ENCODE measurements at regions not wholly inside any gene's neighbourhood (a gene's known extent, or its start where the extent isn't known, plus 50 kb on each side); places are given as distances from the start of the nearest gene placed in this dataset.

DNA sequence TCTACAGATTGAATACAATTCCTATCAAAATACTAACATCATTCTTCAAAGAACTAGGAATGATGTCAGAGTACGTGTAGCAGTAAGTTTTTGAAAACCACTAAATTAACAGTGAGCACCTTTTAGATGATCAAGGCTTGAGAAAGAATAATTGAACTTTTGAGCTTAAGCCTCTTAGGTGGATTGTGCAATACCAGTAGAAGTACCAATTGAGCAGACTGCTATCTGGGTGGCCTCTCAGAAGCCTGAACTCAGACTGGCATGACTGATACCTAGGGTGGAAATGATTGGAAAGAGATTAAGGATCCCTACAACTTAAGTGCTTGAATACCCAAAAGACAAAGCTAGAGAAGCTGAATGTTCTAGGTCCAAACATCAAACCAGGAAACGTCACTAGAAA, 200.3 kb upstream of the GALNTL6 start:
- no peak overlapping the region for H3K27ac ChIP-seq
- H3K9me3 ChIP-seq, result no peaks in the 10 kb centered on the region
- H3K4me1 ChIP-seq, result no peaks in the 10 kb centered on the region
- DNase-seq (ENCODE audit: low spot score), result no peak
- no peaks in the 10 kb centered on the region for H3K27me3 ChIP-seq
- H3K4me3 ChIP-seq, result no peak overlapping the region
- TF ChIP-seq CTCF (IDR thresholded peaks at IDR 0.05), result no peak
- no peaks in the 10 kb centered on the region for H3K36me3 ChIP-seq

GRCh38 chr4:171602638-171603355, 210.4 kb upstream of the GALNTL6 start:
- no peaks in the 10 kb centered on the region for H3K36me3 ChIP-seq
- no peak overlapping the region for H3K27ac ChIP-seq
- no peak for DNase-seq (ENCODE audit: low spot score)
- no peak for TF ChIP-seq CTCF (IDR thresholded peaks at IDR 0.05)
- no peaks in the 10 kb centered on the region for H3K9me3 ChIP-seq
- no peaks in the 10 kb centered on the region for H3K4me1 ChIP-seq
- H3K4me3 ChIP-seq, result no peak overlapping the region
- no peaks in the 10 kb centered on the region for H3K27me3 ChIP-seq

DNA sequence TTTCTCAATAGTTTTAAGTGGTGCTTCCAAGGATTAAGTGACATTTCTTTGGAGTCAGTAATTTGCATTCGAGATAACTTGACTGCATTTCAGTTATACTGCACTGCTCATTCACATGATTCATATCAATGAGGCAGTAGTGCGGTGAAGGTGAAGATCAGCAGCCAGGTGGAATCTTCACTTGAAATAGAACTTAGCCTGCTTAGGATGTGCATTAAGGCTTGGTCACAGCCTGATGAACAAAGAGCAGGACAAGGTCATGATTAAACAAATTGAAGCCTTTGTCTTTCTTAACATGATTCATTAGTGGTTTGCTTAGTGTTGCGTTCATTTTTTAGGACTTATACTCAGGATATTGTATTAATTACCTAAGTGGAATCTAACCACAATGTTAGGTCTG, 212.1 kb upstream of the GALNTL6 start:
- Histone ChIP-seq H3K27ac (no peak overlapping the region), H3K4me3 (no peak overlapping the region), H3K4me1 (no peaks in the 10 kb centered on the region), H3K9me3 (no peaks in the 10 kb centered on the region), H3K36me3 (no peaks in the 10 kb centered on the region), H3K27me3 (no peaks in the 10 kb centered on the region)
- TF ChIP-seq CTCF (IDR thresholded peaks at IDR 0.05), result no peak
- no peak for DNase-seq (ENCODE audit: low spot score)

- no peak for TF ChIP-seq CTCF (IDR thresholded peaks at IDR 0.05)
- H3K4me1 ChIP-seq, result no peaks in the 10 kb centered on the region
- H3K27me3 ChIP-seq, result no peaks in the 10 kb centered on the region
- no peaks in the 10 kb centered on the region for H3K36me3 ChIP-seq
- no peak for DNase-seq (ENCODE audit: low spot score)
- H3K9me3 ChIP-seq, result no peaks in the 10 kb centered on the region
- no peak overlapping the region for H3K27ac ChIP-seq
- no peak overlapping the region for H3K4me3 ChIP-seq
Measured at GRCh38 chr4:171599628-171600027, 213.6 kb upstream of the GALNTL6 start.

DNA sequence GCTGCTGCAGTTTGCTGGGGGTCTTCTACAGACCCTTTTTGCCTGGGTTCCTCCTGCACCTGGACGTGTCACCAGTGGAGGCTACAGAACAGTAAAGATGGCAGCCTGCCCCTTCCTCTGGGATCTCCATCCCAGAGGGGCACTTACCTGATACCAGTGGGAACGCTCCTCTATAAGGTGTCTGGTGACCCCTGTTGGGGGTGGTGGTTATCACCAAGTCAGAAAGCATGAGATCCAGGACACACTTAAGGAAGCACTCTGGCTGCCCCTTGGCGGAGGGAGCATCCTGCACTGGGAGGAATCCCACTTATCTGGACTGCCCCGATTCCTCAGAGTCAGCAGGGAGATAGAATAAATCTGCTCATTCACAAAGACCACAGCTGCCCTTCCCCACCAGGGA, 218.9 kb upstream of the GALNTL6 start:
- Histone ChIP-seq H3K4me1 (no peaks in the 10 kb centered on the region), H3K9me3 (no peaks in the 10 kb centered on the region), H3K36me3 (no peaks in the 10 kb centered on the region), H3K4me3 (no peak overlapping the region), H3K27ac (no peak overlapping the region), H3K27me3 (no peaks in the 10 kb centered on the region)
- no peak for DNase-seq (ENCODE audit: low spot score)
- no peak for TF ChIP-seq CTCF (IDR thresholded peaks at IDR 0.05)

GRCh38 chr4:171590716-171591115, 222.5 kb upstream of the GALNTL6 start:
- TF ChIP-seq CTCF (IDR thresholded peaks at IDR 0.05), result no peak
- Histone ChIP-seq H3K9me3 (no peaks in the 10 kb centered on the region), H3K4me3 (no peak overlapping the region), H3K27me3 (no peaks in the 10 kb centered on the region), H3K27ac (no peak overlapping the region), H3K36me3 (no peaks in the 10 kb centered on the region), H3K4me1 (no peaks in the 10 kb centered on the region)
- no peak for DNase-seq (ENCODE audit: low spot score)

All from right atrium auricular region (tissue), 2 donors.